B cell (primary cell): ENCODE measurements at regions not wholly inside any gene's neighbourhood (a gene's known extent, or its start where the extent isn't known, plus 50 kb on each side); places are given as distances from the start of the nearest gene placed in this dataset.

ENCODE experiments used
- ATAC-seq: fragments of 200-7000 bp; cut with Tn5 transposase; one replicate; pipeline ENCODE4 v1.10.0; 2021; ENCODE audit warnings: low read depth, mild to moderate bottlenecking, moderate number of reproducible peaks, moderate library complexity
- CTCF ChIA-PET: fragments of 350-600 bp; sonication (Branson Sonifier 250); formaldehyde crosslinking; loops from one replicate; lab custom pipeline; 2021; ENCODE audit warnings: antibody characterized with exemption, inconsistent platforms; lab: Charles Lee
- POLR2A ChIA-PET: fragments of 350-600 bp; sonication (Branson Sonifier 250); formaldehyde crosslinking; loops from one replicate; lab custom pipeline; 2021; ENCODE audit warnings: antibody characterized with exemption; lab: Charles Lee
- DNase-seq: peaks from one replicate; pipeline ENCODE4 v3.0.0; 2013
- H2AFZ ChIP-seq: 2 replicates; pipeline ENCODE4 v1.6.1; 2012; ENCODE audit warnings: mild to moderate bottlenecking, low read depth, low read length; ENCODE audit not compliant: insufficient read depth, poor library complexity, severe bottlenecking
- H3K27ac ChIP-seq, 2 donors: 1 replicate in 1 of 2; 2 replicates in 1 of 2; pipeline ENCODE4 v1.5.1; 2012 to 2013; ENCODE audit warnings: low read length in 2 of 2, mild to moderate bottlenecking in 2 of 2, moderate library complexity in 1 of 2
- H3K27me3 ChIP-seq, 4 experiments: fragments of 200-600 bp in 1 of 4; sonication (generic) in 1 of 4; replicated peaks in 1 of 4; 1 replicate in 2 of 4; 2 replicates in 2 of 4; pipeline versions ENCODE4 v1.6.1 to v1.7.0; 2013 to 2016; ENCODE audit warnings: low read length in 3 of 4, mild to moderate bottlenecking in 2 of 4, mixed read lengths in 1 of 4, moderate library complexity in 1 of 4; ENCODE audit not compliant: insufficient read depth in 4 of 4, control insufficient read depth in 3 of 4; ENCODE audit errors: control extremely low read depth in 1 of 4
- H3K36me3 ChIP-seq, 2 experiments: replicated peaks in 1 of 2; 1 replicate in 1 of 2; 2 replicates in 1 of 2; pipeline versions ENCODE4 v1.6.1 to v1.7.1; 2013; ENCODE audit warnings: low read length in 1 of 2; ENCODE audit not compliant: insufficient read depth in 2 of 2, control insufficient read depth in 1 of 2; ENCODE audit errors: control extremely low read depth in 1 of 2, extremely low read depth in 1 of 2
- H3K4me1 ChIP-seq, 2 donors: fragments of 200-600 bp in 1 of 2; sonication (generic) in 1 of 2; 1 replicate in 1 of 2; 2 replicates in 1 of 2; pipeline versions ENCODE4 v1.5.1 to v1.6.1; 2013 to 2017; ENCODE audit warnings: low read length in 2 of 2; ENCODE audit not compliant: control insufficient read depth in 2 of 2, insufficient read depth in 2 of 2
- H3K4me2 ChIP-seq: replicated peaks from 2 replicates; pipeline ENCODE3; 2012; ENCODE audit warnings: mild to moderate bottlenecking, low read depth, low read length; ENCODE audit not compliant: poor library complexity, severe bottlenecking
- H3K4me3 ChIP-seq, 5 experiments: fragments of 200-600 bp in 1 of 5; sonication (generic) in 1 of 5; 1 replicate in 3 of 5; 2 replicates in 2 of 5; pipeline versions ENCODE4 v1.5.1 to v1.7.0; 2011 to 2016; ENCODE audit warnings: low read length in 4 of 5, mild to moderate bottlenecking in 4 of 5, low read depth in 2 of 5, control low read depth in 1 of 5, moderate library complexity in 1 of 5; ENCODE audit not compliant: insufficient read depth in 1 of 5; ENCODE audit errors: control extremely low read depth in 1 of 5, extremely low read depth in 1 of 5
- H3K79me2 ChIP-seq: fragments of 200-600 bp; sonication (generic); one replicate; pipeline ENCODE4 v1.6.0; 2016; ENCODE audit warnings: low read length; ENCODE audit not compliant: control insufficient read depth, insufficient read depth
- H3K9ac ChIP-seq: fragments of 200-600 bp; sonication (generic); 2 replicates; pipeline ENCODE4 v1.6.1; 2017; ENCODE audit warnings: mild to moderate bottlenecking, low read length, moderate library complexity
- H3K9me3 ChIP-seq, 3 donors: one replicate each; pipeline versions ENCODE4 v1.6.1 to v1.7.1; 2013; ENCODE audit warnings: low read length in 2 of 3; ENCODE audit not compliant: control insufficient read depth in 2 of 3, insufficient read depth in 1 of 3; ENCODE audit errors: control extremely low read depth in 1 of 3
- H4K20me1 ChIP-seq: 2 replicates; pipeline ENCODE4 v1.6.0; 2012; ENCODE audit warnings: mild to moderate bottlenecking, low read length; ENCODE audit not compliant: insufficient read depth, control insufficient read depth, poor library complexity, severe bottlenecking
- H3K27ac Mint-ChIP-seq: one replicate; pipeline ENCODE4 v1.8.0; 2021; ENCODE audit warnings: mixed read lengths
- H3K27me3 Mint-ChIP-seq: one replicate; pipeline ENCODE4 v1.8.0; 2021; ENCODE audit warnings: mixed read lengths
- H3K4me1 Mint-ChIP-seq: one replicate; pipeline ENCODE4 v1.8.0; 2021; ENCODE audit warnings: mixed read lengths
- H3K4me3 Mint-ChIP-seq: one replicate; pipeline ENCODE4 v1.8.0; 2021; ENCODE audit warnings: mixed read lengths
- H3K9me3 Mint-ChIP-seq: one replicate; pipeline ENCODE4 v1.8.0; 2022; ENCODE audit warnings: mixed read lengths; ENCODE audit not compliant: insufficient read depth
- EZH2 ChIP-seq: IDR thresholded peaks from 2 replicates; pipeline ENCODE4 v1.6.1; 2012; ENCODE audit warnings: borderline replicate concordance, low read depth, mild to moderate bottlenecking, moderate library complexity, low read length; ENCODE audit not compliant: insufficient read depth, poor library complexity, severe bottlenecking
- WGBS: methylation state at CpG from one replicate; pipeline ENCODE4 v1.1.5; 2013; ENCODE audit warnings: missing lambda C conversion rate; ENCODE audit not compliant: insufficient coverage; 5-methylcytosine and 5-hydroxymethylcytosine counted together
- intact Hi-C: fragments of 100-400 bp; cut with micrococcal nuclease; formaldehyde crosslinking; loops from one replicate; pipeline ENCODE4 v1.10.0; 2022
- TF ChIP-seq, protein P1 (sequence below): fragments of 200-600 bp; IDR thresholded peaks from one replicate; pipeline ENCODE4 v1.8.0; 2022; ENCODE audit warnings: antibody characterized with exemption, mild to moderate bottlenecking

- Mint-ChIP-seq H3K27ac (no peak overlapping the region), H3K27me3 (no peaks in the 10 kb centered on the region), H3K9me3 (no peaks in the 10 kb centered on the region), H3K4me1 (no peaks in the 10 kb centered on the region), H3K4me3 (no peak overlapping the region)
- no peak overlapping the region for H3K9ac ChIP-seq
- H3K27me3 ChIP-seq, result no peaks in the 10 kb centered on the region
- H3K79me2 ChIP-seq, result no peaks in the 10 kb centered on the region
- ChIA-PET POLR2A (no interaction called here), CTCF (interaction anchor here (0.6 kb wide), 1 partner anchor 795 kb away, joined by 3 read pairs; no protein-coding TSS in a partner anchor)
- no peaks in the 10 kb centered on the region for H3K9me3 ChIP-seq
- intact Hi-C loops, result no loop called here
- DNase-seq (no peak), ATAC-seq (no peak)
- no peak overlapping the region for H3K27ac ChIP-seq
- WGBS, result no CpG with 5 or more reads among the region's 2 CpGs
- no peak for TF ChIP-seq EZH2
- TF ChIP-seq, protein P1, sequence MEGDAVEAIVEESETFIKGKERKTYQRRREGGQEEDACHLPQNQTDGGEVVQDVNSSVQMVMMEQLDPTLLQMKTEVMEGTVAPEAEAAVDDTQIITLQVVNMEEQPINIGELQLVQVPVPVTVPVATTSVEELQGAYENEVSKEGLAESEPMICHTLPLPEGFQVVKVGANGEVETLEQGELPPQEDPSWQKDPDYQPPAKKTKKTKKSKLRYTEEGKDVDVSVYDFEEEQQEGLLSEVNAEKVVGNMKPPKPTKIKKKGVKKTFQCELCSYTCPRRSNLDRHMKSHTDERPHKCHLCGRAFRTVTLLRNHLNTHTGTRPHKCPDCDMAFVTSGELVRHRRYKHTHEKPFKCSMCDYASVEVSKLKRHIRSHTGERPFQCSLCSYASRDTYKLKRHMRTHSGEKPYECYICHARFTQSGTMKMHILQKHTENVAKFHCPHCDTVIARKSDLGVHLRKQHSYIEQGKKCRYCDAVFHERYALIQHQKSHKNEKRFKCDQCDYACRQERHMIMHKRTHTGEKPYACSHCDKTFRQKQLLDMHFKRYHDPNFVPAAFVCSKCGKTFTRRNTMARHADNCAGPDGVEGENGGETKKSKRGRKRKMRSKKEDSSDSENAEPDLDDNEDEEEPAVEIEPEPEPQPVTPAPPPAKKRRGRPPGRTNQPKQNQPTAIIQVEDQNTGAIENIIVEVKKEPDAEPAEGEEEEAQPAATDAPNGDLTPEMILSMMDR, result no peak
- H3K4me2 ChIP-seq, result no peak overlapping the region
- H3K4me3 ChIP-seq, result no peak overlapping the region
- no peaks in the 10 kb centered on the region for H4K20me1 ChIP-seq
- H2AFZ ChIP-seq, result no peak overlapping the region
- H3K4me1 ChIP-seq, result no peaks in the 10 kb centered on the region
- H3K36me3 ChIP-seq, result no peaks in the 10 kb centered on the region
These were observed 199.3 kb upstream of the GRID2 start for GRCh38 chr4:92104506-92104905.

DNA sequence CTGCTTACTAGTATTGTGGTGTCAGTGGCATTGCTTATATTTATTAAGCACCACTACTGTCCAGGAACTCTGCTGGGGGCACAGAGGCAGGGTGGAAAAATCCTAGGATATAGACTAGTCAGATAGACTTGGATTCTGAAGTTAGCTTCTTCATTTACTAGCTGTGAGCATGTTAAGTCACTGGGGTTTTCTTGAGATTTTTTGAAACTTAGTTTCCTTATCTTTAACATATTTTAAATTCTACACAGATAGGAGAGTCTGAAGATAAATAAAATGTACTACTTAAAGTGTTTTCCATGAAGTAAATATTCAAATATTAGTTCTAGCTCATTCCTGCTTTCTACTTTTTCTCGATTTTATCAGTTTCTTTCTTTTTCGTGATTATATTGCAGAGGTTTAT, 196.9 kb upstream of the GRID2 start:
- H3K36me3 ChIP-seq, result no peaks in the 10 kb centered on the region
- no peak overlapping the region for H3K9ac ChIP-seq
- WGBS, result no CpG with 5 or more reads among the region's 2 CpGs
- no peak for DNase-seq
- no peak for TF ChIP-seq EZH2
- TF ChIP-seq, protein P1, result no peak
- H3K4me1 Mint-ChIP-seq, result no peaks in the 10 kb centered on the region
- intact Hi-C loops, result no loop called here
- H3K27me3 ChIP-seq, result no peaks in the 10 kb centered on the region
- no peak overlapping the region for H3K4me3 Mint-ChIP-seq
- H3K4me3 ChIP-seq, result no peak overlapping the region
- CTCF ChIA-PET, result no interaction called here
- H3K4me2 ChIP-seq, result no peak overlapping the region
- H2AFZ ChIP-seq, result no peak overlapping the region
- POLR2A ChIA-PET, result no interaction called here
- no peaks in the 10 kb centered on the region for H4K20me1 ChIP-seq
- H3K4me1 ChIP-seq, result no peaks in the 10 kb centered on the region
- no peaks in the 10 kb centered on the region for H3K9me3 Mint-ChIP-seq
- no peak for ATAC-seq
- no peak overlapping the region for H3K27ac Mint-ChIP-seq
- H3K79me2 ChIP-seq, result no peaks in the 10 kb centered on the region
- no peaks in the 10 kb centered on the region for H3K27me3 Mint-ChIP-seq
- H3K9me3 ChIP-seq, result no peaks in the 10 kb centered on the region
- H3K27ac ChIP-seq, result no peak overlapping the region
